CD4-positive, alpha-beta T cell (primary cell): ENCODE measurements at regions not wholly inside any gene's neighbourhood (a gene's known extent, or its start where the extent isn't known, plus 50 kb on each side); places are given as distances from the start of the nearest gene placed in this dataset.

Experiments
- ATAC-seq: fragments of 200-7000 bp; cut with Tn5 transposase; one replicate; pipeline ENCODE4 v1.10.0; 2022; ENCODE audit warnings: mild to moderate bottlenecking; ENCODE audit not compliant: poor library complexity
- CTCF ChIA-PET: fragments of 350-600 bp; sonication (Branson Sonifier 250); formaldehyde crosslinking; loops from one replicate; lab custom pipeline; 2021; ENCODE audit warnings: antibody characterized with exemption, inconsistent platforms; lab: Charles Lee
- POLR2A ChIA-PET: fragments of 350-600 bp; sonication (Branson Sonifier 250); formaldehyde crosslinking; loops from one replicate; lab custom pipeline; 2021; ENCODE audit warnings: antibody characterized with exemption, inconsistent platforms; lab: Charles Lee
- DNase-seq, 14 experiments: peaks; one replicate each; pipeline ENCODE4 v3.0.0-alpha.2; 2013 to 2020; ENCODE audit warnings: mixed read lengths in 2 of 14
- H3K27ac ChIP-seq, 2 donors: one replicate each; pipeline versions ENCODE4 v1.5.1 to v1.7.0; 2013; ENCODE audit warnings: low read length in 2 of 2, low read depth in 1 of 2, mild to moderate bottlenecking in 1 of 2
- H3K27me3 ChIP-seq, 2 experiments: 1 replicate in 1 of 2; 2 replicates in 1 of 2; pipeline versions ENCODE4 v1.6.1 to v1.7.0; 2013; ENCODE audit warnings: low read length in 2 of 2, control low read depth in 1 of 2, mild to moderate bottlenecking in 1 of 2, moderate library complexity in 1 of 2; ENCODE audit not compliant: insufficient read depth in 2 of 2, control insufficient read depth in 1 of 2
- H3K36me3 ChIP-seq: one replicate; pipeline ENCODE4 v1.6.1; 2013; ENCODE audit warnings: low read length, control low read depth; ENCODE audit not compliant: insufficient read depth
- H3K4me1 ChIP-seq: one replicate; pipeline ENCODE4 v1.6.1; 2013; ENCODE audit warnings: low read length, control low read depth; ENCODE audit not compliant: insufficient read depth
- H3K4me3 ChIP-seq: one replicate; pipeline ENCODE4 v1.5.1; 2013; ENCODE audit warnings: mild to moderate bottlenecking, low read length, moderate library complexity
- H3K9me3 ChIP-seq, 2 experiments: 1 replicate in 1 of 2; 2 replicates in 1 of 2; pipeline versions ENCODE4 v1.6.1 to v1.7.0; 2013; ENCODE audit warnings: low read length in 2 of 2, mild to moderate bottlenecking in 2 of 2, control low read depth in 1 of 2, moderate library complexity in 1 of 2; ENCODE audit not compliant: control insufficient read depth in 1 of 2, insufficient read depth in 1 of 2
- H3K27ac Mint-ChIP-seq: one replicate; pipeline ENCODE4 v1.8.0; 2020; ENCODE audit warnings: mixed read lengths
- H3K27me3 Mint-ChIP-seq: one replicate; pipeline ENCODE4 v1.8.0; 2021; ENCODE audit warnings: mixed read lengths
- H3K36me3 Mint-ChIP-seq: one replicate; pipeline ENCODE4 v1.8.0; 2021; ENCODE audit warnings: low read depth, mixed read lengths
- H3K4me1 Mint-ChIP-seq: one replicate; pipeline ENCODE4 v1.8.0; 2021; ENCODE audit warnings: low read depth, mixed read lengths
- H3K4me3 Mint-ChIP-seq: one replicate; pipeline ENCODE4 v1.8.0; 2020; ENCODE audit warnings: mild to moderate bottlenecking, mixed read lengths
- H3K9me3 Mint-ChIP-seq: one replicate; pipeline ENCODE4 v1.8.0; 2020; ENCODE audit warnings: mixed read lengths
- CTCF ChIP-seq: fragments of 200-600 bp; IDR thresholded peaks from one replicate; pipeline ENCODE4 v1.8.0; 2022; ENCODE audit warnings: antibody characterized with exemption, mild to moderate bottlenecking
- intact Hi-C, 2 experiments: fragments of 100-400 bp; cut with DNase I in 1 of 2; cut with micrococcal nuclease in 1 of 2; formaldehyde crosslinking; loops; one replicate each; pipeline versions ENCODE4 v1.15.1 to v1.9.0; 2023 to 2025; cut with DNase I, micrococcal nuclease

- no peaks in the 10 kb centered on the region for H3K4me1 Mint-ChIP-seq
- DNase-seq (no peak), ATAC-seq (no peak)
- no peaks in the 10 kb centered on the region for H3K36me3 Mint-ChIP-seq
- Histone ChIP-seq H3K27ac (no peak overlapping the region), H3K36me3 (no peaks in the 10 kb centered on the region), H3K4me3 (no peak overlapping the region), H3K27me3 (no peaks in the 10 kb centered on the region), H3K4me1 (no peaks in the 10 kb centered on the region), H3K9me3 (peaks cover 0 to 5% of the 10 kb centered on the region in 2 experiments)
- no peak for TF ChIP-seq CTCF
- POLR2A ChIA-PET: no interaction called here
- H3K27me3 Mint-ChIP-seq: no peaks in the 10 kb centered on the region
- intact Hi-C loops: no loop called here
- no peaks in the 10 kb centered on the region for H3K9me3 Mint-ChIP-seq
- H3K27ac Mint-ChIP-seq: no peak overlapping the region
- CTCF ChIA-PET: interaction anchor here (0.5 kb wide), 1 partner anchor 95 kb away, joined by 3 read pairs; no protein-coding TSS in a partner anchor
- H3K4me3 Mint-ChIP-seq: no peak overlapping the region
Measured at GRCh38 chr12:93079271-93079670, 150.2 kb upstream of the EEA1 start.

- CTCF ChIA-PET: no interaction called here
- ATAC-seq: no peak
Measured at GRCh38 chr12:93079976-93080375, 150.9 kb upstream of the EEA1 start.

GRCh38 chr12:93080452-93080851 is 151.4 kb upstream of the EEA1 start:
- TF ChIP-seq CTCF: no peak
- ChIA-PET POLR2A (no interaction called here), CTCF (no interaction called here)
- intact Hi-C loops: no loop called here
- no peak overlapping the region for H3K27ac ChIP-seq
- peaks cover 0 to 5% of the 10 kb centered on the region in 2 experiments for H3K9me3 ChIP-seq
- no peak overlapping the region for H3K4me3 Mint-ChIP-seq
- no peaks in the 10 kb centered on the region for H3K27me3 Mint-ChIP-seq
- H3K36me3 Mint-ChIP-seq: no peaks in the 10 kb centered on the region
- H3K9me3 Mint-ChIP-seq: peaks cover 2% of the 10 kb centered on the region
- H3K4me1 ChIP-seq: no peaks in the 10 kb centered on the region
- no peak overlapping the region for H3K27ac Mint-ChIP-seq
- DNase-seq (no peak), ATAC-seq (no peak)
- H3K36me3 ChIP-seq: no peaks in the 10 kb centered on the region
- no peaks in the 10 kb centered on the region for H3K4me1 Mint-ChIP-seq
- H3K4me3 ChIP-seq: no peak overlapping the region
- no peaks in the 10 kb centered on the region for H3K27me3 ChIP-seq

More at GRCh38 chr12:93079976-93080375, 150.9 kb upstream of the EEA1 start:
- H3K9me3 Mint-ChIP-seq: no peaks in the 10 kb centered on the region
- Histone ChIP-seq H3K27me3 (no peaks in the 10 kb centered on the region), H3K36me3 (no peaks in the 10 kb centered on the region), H3K4me1 (no peaks in the 10 kb centered on the region), H3K9me3 (peaks cover 0 to 5% of the 10 kb centered on the region in 2 experiments), H3K4me3 (no peak overlapping the region), H3K27ac (no peak overlapping the region)
- no peaks in the 10 kb centered on the region for H3K27me3 Mint-ChIP-seq
- H3K36me3 Mint-ChIP-seq: no peaks in the 10 kb centered on the region
- H3K4me3 Mint-ChIP-seq: no peak overlapping the region
- POLR2A ChIA-PET: no interaction called here
- intact Hi-C loops: no loop called here
- H3K27ac Mint-ChIP-seq: no peak overlapping the region
- no peaks in the 10 kb centered on the region for H3K4me1 Mint-ChIP-seq
- no peak for TF ChIP-seq CTCF
- no peak for DNase-seq
